Lower leg skin (tissue), 3 donors: ENCODE measurements at regions not wholly inside any gene's neighbourhood (a gene's known extent, or its start where the extent isn't known, plus 50 kb on each side); places are given as distances from the start of the nearest gene placed in this dataset.

Experiments used
- CTCF ChIP-seq, 3 donors: fragments of 450-650 bp; IDR thresholded peaks; one replicate each; pipeline ENCODE4 v1.5.1; 2016; ENCODE audit warnings: antibody characterized with exemption in 3 of 3, mild to moderate bottlenecking in 3 of 3, moderate library complexity in 2 of 3
- POLR2A ChIP-seq, 2 donors: fragments of 450-650 bp; IDR thresholded peaks; one replicate each; pipeline ENCODE4 v1.6.1; 2016 to 2017; ENCODE audit warnings: antibody characterized with exemption in 2 of 2, mild to moderate bottlenecking in 1 of 2, moderate library complexity in 1 of 2

DNA sequence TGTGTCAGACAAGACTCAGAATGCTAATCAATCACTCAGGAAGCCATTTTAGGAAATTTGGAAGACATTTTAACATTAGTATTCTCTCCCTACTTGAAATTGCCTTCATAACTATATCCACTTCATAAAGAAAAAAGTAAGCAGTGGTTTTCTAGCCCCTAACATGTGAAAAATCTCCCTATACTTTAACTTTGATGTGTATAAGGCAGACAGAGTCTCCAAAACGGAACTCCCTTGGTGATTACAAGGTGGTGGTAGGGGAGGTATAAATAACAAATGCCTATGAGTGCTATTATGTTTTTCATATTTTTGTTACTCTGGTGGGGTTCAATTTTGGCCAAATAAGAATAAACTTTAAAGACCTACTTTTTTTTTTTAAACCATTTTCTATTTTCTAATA lies 300.3 kb downstream of the BTG1 start:
- TF ChIP-seq CTCF (IDR thresholded peaks at IDR 0.05) = no peak
- TF ChIP-seq POLR2A (IDR thresholded peaks at IDR 0.05) = no peak
